C4-2B (cell line): ENCODE measurements at regions not wholly inside any gene's neighbourhood (a gene's known extent, or its start where the extent isn't known, plus 50 kb on each side); places are given as distances from the start of the nearest gene placed in this dataset.

Experiments used
- H3K27ac ChIP-seq: fragments of 450-650 bp; 2 replicates; pipeline ENCODE4 v1.5.1; 2017
- ZFX ChIP-seq: fragments of 450-650 bp; IDR thresholded peaks from 2 replicates; pipeline ENCODE4 v1.6.1; 2017
- TF ChIP-seq, protein P1 (sequence below): fragments of 450-650 bp; conservative IDR thresholded peaks from 2 replicates; pipeline ENCODE4 v1.5.1; 2017; ENCODE audit warnings: mild to moderate bottlenecking

GRCh38 chr6:11439017-11439420, 98.5 kb upstream of the TMEM170B start:
- TF ChIP-seq ZFX: no peak
- TF ChIP-seq, protein P1, sequence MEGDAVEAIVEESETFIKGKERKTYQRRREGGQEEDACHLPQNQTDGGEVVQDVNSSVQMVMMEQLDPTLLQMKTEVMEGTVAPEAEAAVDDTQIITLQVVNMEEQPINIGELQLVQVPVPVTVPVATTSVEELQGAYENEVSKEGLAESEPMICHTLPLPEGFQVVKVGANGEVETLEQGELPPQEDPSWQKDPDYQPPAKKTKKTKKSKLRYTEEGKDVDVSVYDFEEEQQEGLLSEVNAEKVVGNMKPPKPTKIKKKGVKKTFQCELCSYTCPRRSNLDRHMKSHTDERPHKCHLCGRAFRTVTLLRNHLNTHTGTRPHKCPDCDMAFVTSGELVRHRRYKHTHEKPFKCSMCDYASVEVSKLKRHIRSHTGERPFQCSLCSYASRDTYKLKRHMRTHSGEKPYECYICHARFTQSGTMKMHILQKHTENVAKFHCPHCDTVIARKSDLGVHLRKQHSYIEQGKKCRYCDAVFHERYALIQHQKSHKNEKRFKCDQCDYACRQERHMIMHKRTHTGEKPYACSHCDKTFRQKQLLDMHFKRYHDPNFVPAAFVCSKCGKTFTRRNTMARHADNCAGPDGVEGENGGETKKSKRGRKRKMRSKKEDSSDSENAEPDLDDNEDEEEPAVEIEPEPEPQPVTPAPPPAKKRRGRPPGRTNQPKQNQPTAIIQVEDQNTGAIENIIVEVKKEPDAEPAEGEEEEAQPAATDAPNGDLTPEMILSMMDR: no peak
- no peak overlapping the region for H3K27ac ChIP-seq

- H3K27ac ChIP-seq: peak overlapping the region; percentile 17; the same call in 1 of the 2 replicates
- TF ChIP-seq, protein P1: no peak
- no peak for TF ChIP-seq ZFX
Measured at GRCh38 chr6:11437824-11438459, 99.6 kb upstream of the TMEM170B start.

DNA sequence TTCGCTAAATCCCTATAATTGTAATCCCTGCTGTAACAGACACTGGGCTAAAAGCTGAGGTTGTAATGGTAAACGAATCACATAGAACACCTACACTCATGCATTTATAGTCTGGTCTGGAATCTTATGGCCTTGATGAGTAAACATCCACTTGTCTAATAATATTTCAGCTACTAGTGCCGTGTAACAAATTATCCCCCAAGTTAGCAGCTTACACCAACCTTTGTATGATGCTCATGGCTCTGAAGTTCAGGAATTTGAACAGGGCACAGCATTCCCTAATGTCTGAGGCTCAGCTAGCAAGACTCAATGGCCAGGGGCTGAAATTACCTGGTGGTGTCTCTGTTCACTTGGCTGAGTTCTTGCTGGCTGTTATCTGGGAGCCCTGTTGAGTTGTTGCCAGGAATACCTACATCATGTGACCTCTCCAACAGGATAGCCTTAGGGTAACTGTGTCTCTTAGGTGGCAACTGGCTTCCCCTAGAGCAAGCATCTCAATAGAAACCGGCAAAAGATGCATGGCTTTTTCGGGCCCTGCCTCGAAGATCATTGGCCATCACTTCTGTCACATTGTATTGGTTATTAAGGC, 100.9 kb upstream of the TMEM170B start:
- peak overlapping the region; percentile 19; the same call in 1 of the 2 replicates for H3K27ac ChIP-seq
- TF ChIP-seq, protein P1: no peak
- no peak for TF ChIP-seq ZFX

- TF ChIP-seq, protein P1: no peak
- TF ChIP-seq ZFX: no peak
- peak overlapping the region; percentile 94 for H3K27ac ChIP-seq
Measured at GRCh38 chr6:11434565-11435326, 102.8 kb upstream of the TMEM170B start.

DNA sequence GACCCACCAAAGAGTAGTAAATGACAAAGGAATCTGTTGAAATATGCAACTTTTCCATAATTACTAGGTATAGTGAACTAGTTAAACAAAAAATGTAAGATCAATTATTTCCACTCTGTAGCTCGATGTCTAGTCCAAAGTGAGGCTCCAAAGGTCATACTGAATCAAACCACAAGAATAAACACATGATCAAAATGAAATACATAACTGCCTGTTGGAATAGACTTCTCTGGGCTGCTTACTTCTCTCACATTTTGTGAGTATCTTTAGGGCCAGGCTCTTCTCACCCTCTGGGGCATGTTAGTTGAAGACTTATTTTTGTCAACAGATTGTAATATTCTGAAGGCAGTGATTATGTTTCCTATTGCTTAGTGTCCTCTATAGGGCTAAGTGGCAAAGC, 103.7 kb upstream of the TMEM170B start:
- TF ChIP-seq, protein P1: no peak
- TF ChIP-seq ZFX: no peak

GRCh38 chr6:11432713-11433450, 104.7 kb upstream of the TMEM170B start:
- TF ChIP-seq ZFX: no peak
- TF ChIP-seq, protein P1: no peak
- H3K27ac ChIP-seq: no peak overlapping the region

More for the DNA sequence above, 103.7 kb upstream of the TMEM170B start:
- H3K27ac ChIP-seq: peak overlapping the region; percentile 94
